ENCODE measurements at regions not wholly inside any gene's neighbourhood (a gene's known extent, or its start where the extent isn't known, plus 50 kb on each side); places are given as distances from the start of the nearest gene placed in this dataset.
A peak's percentile ranks its signal among the peaks of the same experiment; 100 is the strongest.

GRCh38 chr17:68097161-68097805 lies 61.7 kb downstream of the KPNA2 start:
- TF ChIP-seq GATA2 (IDR thresholded peaks at IDR 0.05; ENCODE audit: low read depth, low read length) (no peak), GATA3 (IDR thresholded peaks at IDR 0.05; ENCODE audit: low read depth, low read length) (no peak)

- TF ChIP-seq GATA2 (IDR thresholded peaks at IDR 0.05; ENCODE audit: low read depth, low read length) (no peak), GATA3 (IDR thresholded peaks at IDR 0.05; ENCODE audit: low read depth, low read length) (no peak)
Measured at GRCh38 chr17:68100000-68100641, 64.6 kb downstream of the KPNA2 start.

GRCh38 chr17:68101075-68101986 lies 65.8 kb downstream of the KPNA2 start:
- TF ChIP-seq GATA3 (IDR thresholded peaks at IDR 0.05; ENCODE audit: low read depth, low read length) (no peak), GATA2 (IDR thresholded peaks at IDR 0.05; ENCODE audit: low read depth, low read length) (no peak)

- no peak for TF ChIP-seq GATA2 (IDR thresholded peaks at IDR 0.05; ENCODE audit: low read depth, low read length)
- TF ChIP-seq GATA3 (IDR thresholded peaks at IDR 0.05; ENCODE audit: low read depth, low read length): no peak
Measured at GRCh38 chr17:68101987-68102314, 66.4 kb downstream of the KPNA2 start.

- TF ChIP-seq GATA2 (IDR thresholded peaks at IDR 0.05; ENCODE audit: low read depth, low read length): no peak
- TF ChIP-seq GATA3 (IDR thresholded peaks at IDR 0.05; ENCODE audit: low read depth, low read length): no peak
Measured at GRCh38 chr17:68102318-68102758, 66.8 kb downstream of the KPNA2 start.

- TF ChIP-seq GATA3 (IDR thresholded peaks at IDR 0.05; ENCODE audit: low read depth, low read length): no peak
- no peak for TF ChIP-seq GATA2 (IDR thresholded peaks at IDR 0.05; ENCODE audit: low read depth, low read length)
Measured at GRCh38 chr17:68103148-68103547, 67.6 kb downstream of the KPNA2 start.

GRCh38 chr17:68106085-68106484 lies 70.5 kb downstream of the KPNA2 start:
- TF ChIP-seq GATA3 (IDR thresholded peaks at IDR 0.05; ENCODE audit: low read depth, low read length) (no peak), GATA2 (IDR thresholded peaks at IDR 0.05; ENCODE audit: low read depth, low read length) (no peak)

- TF ChIP-seq GATA2 (IDR thresholded peaks at IDR 0.05; ENCODE audit: low read depth, low read length) (no peak), GATA3 (IDR thresholded peaks at IDR 0.05; ENCODE audit: low read depth, low read length) (no peak)
Measured at GRCh38 chr17:68107373-68107772, 71.8 kb downstream of the KPNA2 start.

- TF ChIP-seq GATA3 (IDR thresholded peaks at IDR 0.05; ENCODE audit: low read depth, low read length): no peak
Measured at GRCh38 chr17:68108313-68109000, 72.9 kb downstream of the KPNA2 start.

- TF ChIP-seq GATA3 (IDR thresholded peaks at IDR 0.05; ENCODE audit: low read depth, low read length) (no peak), GATA2 (IDR thresholded peaks at IDR 0.05; ENCODE audit: low read depth, low read length) (no peak)
Measured at GRCh38 chr17:68122587-68122986, 87.1 kb downstream of the KPNA2 start.

- TF ChIP-seq GATA2 (IDR thresholded peaks at IDR 0.05; ENCODE audit: low read depth, low read length) (no peak), GATA3 (IDR thresholded peaks at IDR 0.05; ENCODE audit: low read depth, low read length) (no peak)
Measured at GRCh38 chr17:68125111-68125870, 89.8 kb downstream of the KPNA2 start.

- no peak for TF ChIP-seq GATA3 (IDR thresholded peaks at IDR 0.05; ENCODE audit: low read depth, low read length)
- TF ChIP-seq GATA2 (IDR thresholded peaks at IDR 0.05; ENCODE audit: low read depth, low read length): peak; percentile 29; the same call in 1 of the 2 replicates
Measured at GRCh38 chr17:68127914-68128313, 92.4 kb downstream of the KPNA2 start.

- TF ChIP-seq GATA2 (IDR thresholded peaks at IDR 0.05; ENCODE audit: low read depth, low read length) (no peak), GATA3 (IDR thresholded peaks at IDR 0.05; ENCODE audit: low read depth, low read length) (no peak)
Measured at GRCh38 chr17:68131456-68131855, 95.9 kb downstream of the KPNA2 start.

Measured in SH-SY5Y (cell line).